ENCODE measurements at regions not wholly inside any gene's neighbourhood (a gene's known extent, or its start where the extent isn't known, plus 50 kb on each side); places are given as distances from the start of the nearest gene placed in this dataset.

DNA sequence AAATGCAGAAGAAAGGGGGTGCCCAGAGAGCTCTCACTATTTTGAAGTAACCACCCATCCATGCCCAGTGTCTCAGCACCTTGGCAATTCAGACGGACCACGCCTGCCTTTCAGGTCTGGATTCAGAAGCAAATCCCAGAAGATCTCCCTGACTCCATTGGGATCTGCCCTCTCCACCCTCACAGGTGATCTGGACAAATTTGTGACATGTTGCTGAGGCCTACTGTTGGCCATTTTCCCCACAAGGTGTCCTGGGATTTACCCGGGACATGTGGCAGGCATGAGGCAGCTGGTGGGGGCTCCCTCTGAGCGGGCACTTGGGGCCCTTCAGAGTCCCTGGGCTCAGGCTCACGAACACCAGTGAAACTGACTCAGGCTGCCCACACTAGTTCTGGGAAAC lies 51.9 kb upstream of the IYD start:
- no peak overlapping the region for H3K56ac ChIP-seq (replicated peaks; ENCODE audit: insufficient read length, low read depth, low read length)
- no peaks in the 10 kb centered on the region for H3K36me3 ChIP-seq (ENCODE audit: control insufficient read depth in 2 of 4, insufficient read depth in 4 of 4, low read length in 3 of 4)
- H3K4me2 ChIP-seq (ENCODE audit: insufficient read depth in 1 of 2, low read depth in 2 of 2, low read length in 2 of 2), result no peak overlapping the region
- H2BK5ac ChIP-seq (ENCODE audit: low read depth, low read length), result no peak overlapping the region
- ChIA-PET POLR2A (ENCODE audit: partially characterized antibody) (no interaction called here), CTCF (ENCODE audit: partially characterized antibody) (interaction anchor here (1.0 to 1.5 kb wide), 4 partner anchors 15 to 236 kb away, joined by 3 to 8 read pairs (median 4); no protein-coding TSS in a partner anchor)
- no peaks in the 10 kb centered on the region for H4K20me1 ChIP-seq (replicated peaks in 1 of 2; ENCODE audit: control insufficient read depth in 1 of 2, insufficient read depth in 2 of 2, low read length in 2 of 2)
- no peak overlapping the region for H2AFZ ChIP-seq (ENCODE audit: low read length)
- H2AK5ac ChIP-seq (ENCODE audit: low read depth, low read length), result no peak overlapping the region
- no peak overlapping the region for H3K18ac ChIP-seq (ENCODE audit: extremely low read depth, low read length)
- no peaks in the 10 kb centered on the region for H3K27me3 ChIP-seq (replicated peaks in 1 of 4; ENCODE audit: control insufficient read depth in 3 of 4, extremely low read depth in 1 of 4, insufficient read depth in 3 of 4, low read length in 3 of 4)
- H3K4ac ChIP-seq (replicated peaks; ENCODE audit: insufficient read length, low read depth, low read length), result no peak overlapping the region
- H4K91ac ChIP-seq (replicated peaks; ENCODE audit: insufficient read length, low read length), result no peak overlapping the region
- no peak overlapping the region for H3K27ac ChIP-seq (ENCODE audit: low read depth, low read length)
- H3K14ac ChIP-seq (ENCODE audit: insufficient read length), result no peak overlapping the region
- H3K23ac ChIP-seq (ENCODE audit: insufficient read length), result no peak overlapping the region
- H2BK20ac ChIP-seq (ENCODE audit: low read length), result no peak overlapping the region
- no peak overlapping the region for H3K9ac ChIP-seq (replicated peaks in 1 of 4; ENCODE audit: extremely low read depth in 1 of 4, low read depth in 3 of 4, low read length in 3 of 4)
- H4K5ac ChIP-seq (ENCODE audit: insufficient read length, low read depth, low read length), result no peak overlapping the region
- no peaks in the 10 kb centered on the region for H3K79me1 ChIP-seq (ENCODE audit: low read depth, low read length)
- WGBS, 2 experiments (ENCODE audit: extremely low coverage in 1 of 2, insufficient coverage in 1 of 2, insufficient read length in 1 of 2, insufficient replicate concordance in 2 of 2, low coverage in 1 of 2, low lambda C conversion rate in 2 of 2, missing lambda C conversion rate in 1 of 2), result 79% methylated on average over 5 of the region's 5 CpGs; no CpG with 5 or more reads in 1 of the 2 experiments
- H3K23me2 ChIP-seq (ENCODE audit: low read depth, low read length), result no peaks in the 10 kb centered on the region; the same call in 1 of the 2 replicates
- no peaks in the 10 kb centered on the region for H3K79me2 ChIP-seq (ENCODE audit: control insufficient read depth in 1 of 2, insufficient read depth in 2 of 2, low read length in 2 of 2)
- H3K4me1 ChIP-seq (replicated peaks in 1 of 4; ENCODE audit: control insufficient read depth in 3 of 4, insufficient read depth in 4 of 4, low read length in 3 of 4), result no peaks in the 10 kb centered on the region
- H3K9me3 ChIP-seq (ENCODE audit: insufficient read depth in 2 of 2, low read depth in 1 of 2, low read length in 1 of 2), result no peaks in the 10 kb centered on the region
- no peak overlapping the region for H4K8ac ChIP-seq (ENCODE audit: extremely low read depth, insufficient read depth, low read length)
- H2BK120ac ChIP-seq (replicated peaks; ENCODE audit: low read depth, low read length), result no peak overlapping the region
- FAIRE-seq (no peak), DNase-seq (ENCODE audit: low read depth in 1 of 2, low spot score in 2 of 2) (no peak)
- H3K4me3 ChIP-seq (ENCODE audit: extremely low read depth in 1 of 4, insufficient read depth in 2 of 4, low read depth in 3 of 4, low read length in 4 of 4), result no peak overlapping the region
- no peak for TF ChIP-seq PHF8 (conservative IDR thresholded peaks at IDR 0.05; ENCODE audit: low read depth, low read length)
- TF ChIP-seq JUN (IDR thresholded peaks at IDR 0.05; ENCODE audit: low read depth, low read length), result no peak
- TF ChIP-seq MAFK (IDR thresholded peaks at IDR 0.05; ENCODE audit: low read depth, low read length), result no peak
- no peak for TF ChIP-seq HDAC6 (IDR thresholded peaks at IDR 0.05; ENCODE audit: low read depth, low read length)
- H2BK12ac ChIP-seq (ENCODE audit: low read depth, low read length), result no peak overlapping the region
- H2BK15ac ChIP-seq (ENCODE audit: low read length), result no peak overlapping the region
